HG03097 (cell line): ENCODE measurements at regions not wholly inside any gene's neighbourhood (a gene's known extent, or its start where the extent isn't known, plus 50 kb on each side); places are given as distances from the start of the nearest gene placed in this dataset.

ENCODE experiments used
- ATAC-seq: cut with Tn5 transposase; IDR thresholded peaks from one replicate; pipeline ENCODE4 v1.9.1; 2021; ENCODE audit not compliant: unreplicated experiment, low FRiP score

DNA sequence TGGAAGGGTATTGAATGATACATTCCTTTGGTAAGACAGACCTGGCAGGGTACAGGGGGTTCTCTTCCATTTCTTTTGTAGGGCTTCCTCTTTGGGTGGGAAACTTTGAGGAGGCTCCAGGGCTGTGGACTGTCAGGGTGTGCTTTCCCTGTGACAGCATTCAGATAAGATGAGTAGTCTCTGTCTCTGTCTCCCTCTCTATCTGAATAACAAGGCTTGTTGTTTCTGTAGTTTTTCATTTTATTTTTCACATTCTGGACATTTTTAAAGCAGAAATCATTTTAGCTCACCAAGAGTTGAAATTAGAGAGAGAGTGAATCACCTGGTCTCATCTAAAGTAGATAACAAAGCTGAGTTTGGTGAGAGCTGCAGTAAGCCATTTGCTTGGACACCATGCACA is 100.8 kb upstream of the TPM1 start:
- ATAC-seq: no peak

DNA sequence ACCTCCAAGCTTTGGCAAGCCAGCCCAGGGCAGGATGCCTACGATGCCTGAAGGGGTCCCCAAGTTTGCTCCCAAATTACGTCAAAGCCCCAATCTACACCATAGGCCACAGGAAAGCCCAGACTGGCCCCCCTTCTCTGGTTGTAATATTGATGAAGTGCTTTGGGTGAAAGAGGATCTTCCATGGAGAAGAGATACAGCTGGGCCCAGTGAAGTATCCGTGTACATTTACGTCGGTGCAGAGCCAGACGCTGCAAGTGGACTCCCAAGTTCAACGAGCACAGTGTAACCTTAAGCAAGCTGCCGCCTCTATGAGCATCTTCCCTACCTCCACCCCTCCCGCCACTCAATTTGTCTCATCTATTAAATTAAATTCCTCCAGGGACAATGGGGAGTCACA is 100.1 kb upstream of the TPM1 start:
- no peak for ATAC-seq

- ATAC-seq: no peak
These were observed 97.5 kb upstream of the TPM1 start for GRCh38 chr15:62945063-62945462.

DNA sequence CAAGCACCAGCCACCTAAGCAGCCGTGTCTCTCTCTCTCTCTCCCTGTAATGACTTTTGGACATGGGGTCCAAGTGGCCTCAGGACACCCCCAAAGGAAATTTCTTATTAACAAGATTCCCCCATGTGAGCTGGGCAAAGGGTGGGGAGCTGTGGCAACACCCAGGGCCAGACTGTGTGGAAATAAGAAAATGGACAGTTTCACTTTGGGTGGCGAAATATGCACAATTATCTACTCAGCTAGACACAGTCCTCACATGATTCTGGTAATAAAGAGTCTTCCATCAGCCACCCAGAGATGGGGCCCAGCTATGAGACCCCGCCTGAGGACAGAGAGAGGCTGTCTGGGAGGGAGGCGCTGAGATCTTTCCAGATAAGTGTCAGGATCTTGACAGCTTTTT is 96.8 kb upstream of the TPM1 start:
- no peak for ATAC-seq

DNA sequence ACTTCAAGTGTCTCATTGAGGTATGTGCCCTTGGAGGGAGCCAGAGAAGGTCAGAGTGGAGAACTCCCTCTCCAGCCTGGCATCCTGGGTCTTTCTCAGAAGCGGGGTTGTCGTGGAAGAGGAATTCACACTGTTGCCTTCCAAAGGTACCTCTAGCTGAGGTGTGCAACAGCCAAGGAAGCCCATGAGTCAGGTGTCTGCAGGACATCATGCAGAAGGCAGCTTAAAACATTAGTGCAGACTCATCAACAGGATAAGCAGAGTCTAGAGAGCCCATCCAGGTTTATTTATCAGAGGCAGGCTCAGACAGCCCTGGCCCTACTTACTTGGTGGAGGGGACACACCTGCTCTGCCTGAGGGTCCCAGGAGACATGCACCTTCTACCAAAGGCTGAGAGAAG is 95.6 kb upstream of the TPM1 start:
- no peak for ATAC-seq

- ATAC-seq: no peak
These were observed 92.0 kb upstream of the TPM1 start for GRCh38 chr15:62950462-62950931.

DNA sequence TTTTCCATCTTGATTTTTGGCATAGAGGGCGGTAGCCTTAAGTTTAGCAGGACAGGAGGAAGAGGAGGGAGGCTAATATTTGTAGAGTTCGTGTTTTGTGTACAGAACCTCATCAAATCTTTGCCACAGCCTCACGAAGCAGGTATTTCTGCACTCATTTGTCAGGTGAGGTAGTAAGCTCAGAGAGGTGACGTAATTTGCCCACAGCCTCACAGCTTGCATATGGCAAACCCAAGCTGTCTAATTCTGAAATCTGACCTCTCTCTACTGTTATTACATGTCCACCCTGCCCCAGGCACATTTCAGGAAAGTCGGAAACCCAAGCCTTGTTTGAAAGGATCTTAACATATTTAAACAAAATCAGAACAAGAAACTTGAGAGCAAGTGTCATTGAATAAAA is 91.1 kb upstream of the TPM1 start:
- no peak for ATAC-seq

GRCh38 chr15:62953021-62953420 is 89.5 kb upstream of the TPM1 start:
- ATAC-seq: no peak

DNA sequence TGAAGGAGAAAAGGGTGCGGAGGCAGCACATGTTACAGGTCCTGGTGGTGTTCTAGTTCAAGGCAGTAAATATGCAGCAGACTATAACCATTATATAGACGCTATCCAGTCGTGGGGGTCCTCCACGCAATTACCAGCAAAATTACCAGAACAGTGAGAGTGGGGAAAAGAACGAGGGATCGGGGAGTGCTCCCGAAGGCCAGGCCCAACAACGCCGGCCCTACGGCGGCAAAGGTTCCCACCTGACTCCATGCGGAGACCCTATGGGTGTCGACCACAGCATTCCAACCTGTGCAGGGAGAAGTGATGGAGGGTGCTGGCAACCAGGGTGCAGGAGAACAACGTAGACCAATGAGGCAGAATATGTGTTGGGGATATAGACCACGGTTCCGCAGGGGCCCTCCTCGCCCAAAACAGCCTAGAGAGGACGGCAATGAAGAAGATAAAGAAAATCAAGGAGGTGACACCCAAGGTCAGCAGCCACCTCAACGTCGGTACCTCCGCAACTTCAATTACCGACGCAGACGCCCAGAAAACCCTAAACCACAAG is 89.0 kb upstream of the TPM1 start:
- ATAC-seq: no peak

DNA sequence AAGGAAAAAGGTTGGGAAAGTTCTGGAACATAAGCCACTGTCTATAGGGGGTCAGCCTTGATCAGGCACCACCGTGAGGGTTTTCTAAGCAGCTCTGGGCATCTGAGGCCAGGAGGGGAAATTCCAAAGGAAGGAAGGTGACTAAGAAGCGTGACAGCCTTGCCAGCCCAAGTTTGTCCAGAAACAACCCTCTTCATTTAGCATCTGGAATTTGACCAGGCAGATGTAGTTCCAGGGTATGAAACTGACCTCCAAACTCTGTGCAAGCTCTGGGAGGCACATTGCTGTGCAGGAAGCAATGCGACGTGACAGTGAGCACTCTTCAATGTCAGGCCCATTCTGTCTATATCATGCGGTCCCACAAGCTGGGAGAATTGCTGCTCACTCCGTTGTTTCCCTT is 85.4 kb upstream of the TPM1 start:
- ATAC-seq: no peak

DNA sequence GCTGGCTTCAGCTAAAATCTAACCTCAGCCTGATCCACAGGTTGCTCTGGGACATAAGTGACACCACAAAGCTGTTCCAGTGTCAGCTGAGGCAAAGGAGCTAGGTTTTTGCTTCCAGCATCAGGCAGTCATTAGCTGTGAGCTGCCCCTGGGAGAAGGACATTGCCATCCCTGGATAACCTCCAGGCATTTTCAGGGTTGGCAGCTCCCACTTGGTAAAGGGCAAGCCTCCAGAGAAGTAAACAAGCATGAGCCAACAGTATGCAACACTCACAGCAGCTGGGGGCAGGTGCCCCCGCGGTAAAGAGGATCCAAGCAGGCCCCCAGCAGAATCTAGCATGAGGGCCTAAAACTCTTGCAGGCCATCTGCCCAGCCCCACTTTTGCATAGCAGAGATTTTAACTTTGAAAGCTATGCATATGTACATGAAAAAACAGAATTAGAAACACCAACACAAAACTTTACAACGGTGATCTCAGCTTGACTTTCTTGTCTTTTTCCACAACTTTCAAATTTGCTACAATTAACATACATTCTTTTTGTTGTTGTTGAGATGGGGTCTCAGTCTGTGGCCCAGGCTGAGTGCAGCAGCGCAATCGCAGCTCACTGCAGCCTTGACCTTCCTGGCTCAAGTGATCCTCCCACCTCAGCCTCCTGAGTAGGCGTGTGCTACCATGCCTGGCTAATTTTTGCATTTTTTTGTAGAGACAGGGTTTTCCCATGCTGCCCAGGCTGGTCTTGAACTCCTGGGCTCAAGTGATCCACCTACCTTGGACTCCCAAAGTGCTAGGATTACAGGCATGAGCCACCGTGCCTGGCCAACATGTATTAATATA is 83.8 kb upstream of the TPM1 start:
- no peak for ATAC-seq

- no peak for ATAC-seq
These were observed 81.4 kb upstream of the TPM1 start for GRCh38 chr15:62961134-62961533.

DNA sequence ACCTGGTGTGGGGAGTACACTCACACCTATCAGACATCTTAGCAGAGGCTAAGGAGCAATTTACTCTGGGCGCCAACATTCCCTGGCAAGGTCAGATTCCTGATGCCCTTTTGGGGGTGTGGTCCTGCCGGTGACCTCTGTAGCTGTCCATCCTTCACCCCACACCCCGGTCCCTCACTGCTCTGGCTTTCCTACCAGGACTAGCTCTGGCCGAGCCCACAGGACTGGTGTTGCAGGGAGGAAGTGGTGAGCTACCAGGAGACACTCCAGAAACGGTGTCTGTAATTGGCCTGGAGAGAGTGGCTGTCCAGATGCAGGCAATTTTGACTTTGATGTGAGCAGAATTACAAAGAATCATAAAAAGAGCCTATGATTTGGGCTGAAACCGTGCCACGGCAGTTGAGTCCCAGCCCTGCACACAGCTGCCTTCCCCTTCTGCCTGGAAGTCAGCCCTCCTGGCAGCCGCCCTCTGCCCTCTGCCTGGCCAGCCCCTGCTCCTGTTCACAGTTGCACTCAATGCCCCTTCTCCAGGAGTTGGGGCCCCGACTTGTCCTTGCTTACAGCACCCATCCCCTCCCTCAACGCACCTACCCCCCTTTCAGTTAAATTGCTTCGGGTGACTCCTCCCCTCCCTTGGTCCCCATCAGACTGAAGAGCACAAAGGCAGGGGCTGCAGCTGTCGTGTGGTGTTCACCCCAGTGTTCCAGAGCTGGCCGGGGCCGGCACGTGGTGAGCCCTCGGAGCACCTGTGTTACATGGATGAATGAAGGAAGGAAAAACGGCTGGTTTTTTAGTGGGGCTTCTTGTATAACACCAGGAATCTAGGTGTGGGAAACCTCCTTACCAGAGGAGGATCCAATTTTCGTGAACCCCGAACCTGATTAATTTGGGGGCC is 80.2 kb upstream of the TPM1 start:
- no peak for ATAC-seq

- no peak for ATAC-seq
These were observed 78.3 kb upstream of the TPM1 start for GRCh38 chr15:62964251-62964650.

DNA sequence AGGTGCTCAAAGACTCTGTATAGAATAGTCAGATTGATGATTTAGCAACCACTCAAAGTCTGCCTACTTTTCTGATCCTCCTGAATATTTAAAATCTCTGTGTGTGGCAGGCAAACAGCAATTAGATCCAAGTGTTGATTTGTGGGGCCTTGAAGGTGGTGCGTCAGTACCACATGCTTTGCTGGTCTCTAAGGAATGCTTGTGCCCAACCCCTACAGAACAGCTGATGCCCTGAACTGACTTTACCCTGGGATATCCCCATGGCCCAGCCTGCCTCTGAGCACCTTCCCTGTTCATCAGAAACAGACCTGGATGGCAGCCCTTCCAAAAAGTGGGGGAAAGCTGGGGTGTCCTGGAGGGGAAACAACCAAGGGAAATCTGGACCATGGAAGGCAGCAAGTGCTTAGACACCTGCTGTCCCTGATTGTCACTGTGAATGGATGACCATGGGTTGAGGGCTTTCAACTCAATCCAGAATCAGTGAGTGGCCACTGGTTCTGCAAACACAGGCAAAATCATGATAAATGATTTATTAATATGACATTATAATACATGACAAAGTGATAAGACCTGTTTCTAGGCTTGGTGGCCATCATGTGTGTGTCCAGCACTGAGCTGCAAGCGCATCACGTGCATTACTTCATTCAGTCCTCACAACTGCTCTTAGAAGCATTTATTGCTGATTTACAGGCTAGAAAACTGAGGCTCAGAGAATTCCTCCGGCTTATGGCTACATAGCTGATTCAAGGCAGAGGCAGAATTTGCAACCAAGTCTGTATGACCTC is 76.1 kb upstream of the TPM1 start:
- ATAC-seq: no peak

DNA sequence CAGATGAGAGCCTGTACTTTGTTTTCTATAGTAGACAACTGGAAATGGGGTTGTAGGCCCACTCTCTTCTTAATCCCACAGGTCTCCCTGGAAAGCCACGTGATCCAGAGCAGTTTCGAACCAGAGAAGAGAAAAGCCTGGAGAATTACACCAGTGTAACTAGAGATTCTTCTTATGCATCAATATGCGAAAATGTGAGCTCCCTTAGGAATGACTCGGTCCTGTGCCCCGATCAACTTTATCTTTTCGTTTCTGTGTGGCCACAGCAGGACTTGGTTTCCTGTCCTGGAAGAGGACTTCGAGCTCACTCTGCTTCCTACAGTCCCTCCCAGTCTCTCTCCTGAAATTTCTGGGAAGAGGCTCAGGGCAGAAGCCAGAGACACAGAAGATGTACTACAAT is 73.8 kb upstream of the TPM1 start:
- ATAC-seq: no peak

DNA sequence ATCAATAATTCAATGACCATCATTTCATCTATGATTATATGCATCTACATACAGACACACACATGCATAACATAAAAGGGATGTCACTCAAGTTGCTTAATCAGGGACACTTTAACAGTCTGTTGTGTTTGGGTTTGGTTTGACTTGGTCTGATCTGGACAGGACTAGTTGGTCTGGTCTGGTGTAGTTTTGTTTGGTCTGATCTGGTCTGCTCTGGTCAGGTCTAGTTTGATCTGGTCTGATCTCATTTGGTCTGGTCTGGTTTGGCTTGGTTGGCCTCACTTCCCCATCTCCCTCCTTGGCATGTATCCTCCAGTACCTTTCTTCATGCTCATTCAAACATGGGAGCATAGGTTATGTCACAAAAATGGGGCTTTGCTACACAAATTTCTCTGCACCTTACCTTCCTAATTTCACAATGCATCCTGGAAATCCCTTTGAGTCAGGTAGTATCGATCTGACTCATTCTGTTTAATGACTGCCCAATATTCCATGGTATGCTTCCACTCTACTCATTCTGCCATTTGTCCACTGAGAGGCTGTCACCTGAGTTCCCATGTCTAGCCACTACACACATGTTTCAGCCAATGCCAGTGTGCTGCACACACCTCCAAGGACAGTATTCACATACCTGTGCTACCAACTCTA is 73.0 kb upstream of the TPM1 start:
- ATAC-seq: no peak

- ATAC-seq: no peak
These were observed 69.7 kb upstream of the TPM1 start for GRCh38 chr15:62972814-62973213.

DNA sequence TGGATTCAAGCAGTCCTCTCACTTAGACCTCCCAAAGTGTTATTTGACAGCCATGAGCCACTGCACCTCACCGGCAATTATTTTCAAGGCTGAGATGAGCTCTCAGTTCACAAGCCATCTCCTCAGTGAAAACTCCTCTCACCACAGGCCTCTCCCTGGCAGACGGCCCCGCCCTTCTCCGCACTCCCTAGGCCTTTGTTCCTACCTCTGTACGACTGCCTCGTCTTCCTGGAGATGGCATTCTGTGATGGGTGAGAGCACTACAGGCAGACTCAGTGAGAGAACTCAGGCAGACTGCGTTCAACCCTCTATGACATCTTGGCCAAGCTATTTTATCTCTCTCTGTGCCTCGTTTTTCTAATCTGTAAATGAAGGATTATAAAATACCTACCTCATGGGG is 67.0 kb upstream of the TPM1 start:
- no peak for ATAC-seq

- no peak for ATAC-seq
These were observed 66.2 kb upstream of the TPM1 start for GRCh38 chr15:62976301-62976881.
